Large intestine (tissue), 3 donors: ENCODE measurements at regions not wholly inside any gene's neighbourhood (a gene's known extent, or its start where the extent isn't known, plus 50 kb on each side); places are given as distances from the start of the nearest gene placed in this dataset.

Experiments
- DNase-seq, 2 donors: peaks; one replicate each; pipeline versions ENCODE4 v3.0.0 to v3.0.0-alpha.2; 2013
- H3K27ac ChIP-seq: one replicate; pipeline ENCODE4 v1.5.1; 2013; ENCODE audit warnings: low read length
- H3K27me3 ChIP-seq: 2 replicates; pipeline ENCODE4 v1.6.1; 2013; ENCODE audit warnings: low read length; ENCODE audit not compliant: control insufficient read depth, insufficient read depth
- H3K36me3 ChIP-seq: 2 replicates; pipeline ENCODE4 v1.6.1; 2013; ENCODE audit warnings: low read length; ENCODE audit not compliant: control insufficient read depth, insufficient read depth
- H3K4me1 ChIP-seq: one replicate; pipeline ENCODE4 v1.6.1; 2013; ENCODE audit warnings: low read length; ENCODE audit not compliant: control insufficient read depth, insufficient read depth
- H3K4me3 ChIP-seq: one replicate; pipeline ENCODE4 v1.5.1; 2013; ENCODE audit warnings: low read length
- H3K9me3 ChIP-seq: one replicate; pipeline ENCODE4 v1.6.1; 2013; ENCODE audit warnings: mild to moderate bottlenecking, low read depth, low read length, moderate library complexity; ENCODE audit not compliant: control insufficient read depth
- WGBS: methylation state at CpG from one replicate; pipeline ENCODE4 v1.1.5; 2013; ENCODE audit warnings: low lambda C conversion rate; ENCODE audit not compliant: insufficient coverage; 5-methylcytosine and 5-hydroxymethylcytosine counted together

DNA sequence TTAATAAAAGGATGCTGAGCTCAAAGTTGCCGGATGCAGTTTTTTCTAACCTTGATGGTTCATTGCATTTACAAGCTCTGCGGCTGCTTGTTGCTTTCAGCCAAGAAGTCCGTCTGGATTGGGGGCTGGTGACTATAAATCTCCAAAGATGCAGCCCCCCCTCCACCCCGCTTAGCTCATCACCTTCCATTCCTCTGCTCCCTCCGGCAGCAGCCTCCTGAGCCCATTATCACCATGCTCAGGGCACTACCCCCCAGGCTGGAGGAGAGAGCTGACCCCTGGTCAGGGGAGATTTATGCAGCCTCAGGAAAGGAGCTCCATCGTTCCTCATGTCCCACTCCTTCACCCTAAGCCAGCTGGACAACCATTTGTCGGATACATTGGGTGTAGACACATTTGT is 55.3 kb upstream of the ZRANB1 start:
- Histone ChIP-seq H3K4me3 (no peak overlapping the region), H3K4me1 (no peaks in the 10 kb centered on the region), H3K9me3 (no peaks in the 10 kb centered on the region), H3K27me3 (no peaks in the 10 kb centered on the region), H3K36me3 (no peaks in the 10 kb centered on the region), H3K27ac (peak overlapping the region; percentile 12)
- DNase-seq: no peak
- WGBS: 80% methylated on average over 1 of the region's 7 CpGs

DNA sequence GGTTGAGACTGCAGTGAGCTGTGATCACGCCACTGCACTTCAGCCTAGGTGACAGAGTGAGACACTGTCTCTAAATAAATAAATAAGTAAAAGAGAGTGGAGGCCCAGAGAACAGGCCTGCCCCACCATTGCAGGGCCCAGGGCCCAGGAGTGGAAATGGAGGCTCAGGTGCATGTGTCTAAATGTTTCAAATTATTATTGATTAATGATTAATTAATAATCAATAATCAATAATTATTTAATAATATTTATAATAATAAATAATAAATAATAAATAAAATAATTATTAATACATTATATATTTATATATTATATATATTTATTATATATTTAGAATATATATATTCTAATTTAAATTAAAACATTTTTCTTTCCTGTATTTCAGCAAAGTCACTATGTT is 53.7 kb upstream of the ZRANB1 start:
- no peak overlapping the region for H3K4me3 ChIP-seq
- no peaks in the 10 kb centered on the region for H3K27me3 ChIP-seq
- WGBS: no CpG with 5 or more reads among the region's 1 CpG
- no peaks in the 10 kb centered on the region for H3K9me3 ChIP-seq
- H3K4me1 ChIP-seq: no peaks in the 10 kb centered on the region
- no peak overlapping the region for H3K27ac ChIP-seq
- DNase-seq: no peak
- H3K36me3 ChIP-seq: no peaks in the 10 kb centered on the region

DNA sequence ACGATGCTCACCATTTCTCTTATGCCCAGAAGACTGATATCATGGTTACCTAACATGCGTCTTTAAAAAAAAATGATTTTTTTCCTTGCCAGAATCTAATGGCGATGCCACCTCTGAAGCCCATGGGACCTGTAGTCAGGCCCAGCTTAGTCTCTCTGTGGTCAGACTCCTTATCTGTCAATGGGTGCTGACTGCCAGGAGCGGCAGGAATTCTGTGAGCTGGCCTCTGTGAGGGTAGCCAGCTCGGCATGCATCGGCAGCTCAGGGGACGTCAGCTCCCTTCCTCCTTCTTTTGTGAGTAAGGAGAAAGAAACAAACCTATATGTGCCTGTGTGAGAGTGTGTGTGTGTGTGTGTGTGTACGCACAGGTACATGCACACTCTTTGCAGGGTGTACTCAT is 49.9 kb upstream of the ZRANB1 start:
- DNase-seq: no peak
- WGBS: 100% methylated on average over 1 of the region's 8 CpGs
- H3K27me3 ChIP-seq: no peaks in the 10 kb centered on the region
- no peaks in the 10 kb centered on the region for H3K9me3 ChIP-seq
- H3K4me1 ChIP-seq: no peaks in the 10 kb centered on the region
- no peak overlapping the region for H3K4me3 ChIP-seq
- no peak overlapping the region for H3K27ac ChIP-seq
- H3K36me3 ChIP-seq: no peaks in the 10 kb centered on the region
